ENCODE measurements at regions not wholly inside any gene's neighbourhood (a gene's known extent, or its start where the extent isn't known, plus 50 kb on each side); places are given as distances from the start of the nearest gene placed in this dataset.
"Not testable (repeated sequence)": the region's sequence is repeated elsewhere in the genome, so short reads cannot be mapped to it uniquely, and the experiment has no call there.

- Histone ChIP-seq H4K20me1 (no peaks in the 10 kb centered on the region), H3K27me3 (no peaks in the 10 kb centered on the region), H3K4me1 (no peaks in the 10 kb centered on the region), H3K9ac (no peak overlapping the region), H3K27ac (no peak overlapping the region), H3K4me3 (no peak overlapping the region), H3K36me3 (no peaks in the 10 kb centered on the region), H3K4me2 (no peak overlapping the region), H3K9me3 (no peaks in the 10 kb centered on the region)
- no peak for TF ChIP-seq Cebpa-rat (IDR thresholded peaks at IDR 0.05)
These were observed 2504.6 kb downstream of the PCDH9 start for GRCh38 chr13:64725492-64725891.

DNA sequence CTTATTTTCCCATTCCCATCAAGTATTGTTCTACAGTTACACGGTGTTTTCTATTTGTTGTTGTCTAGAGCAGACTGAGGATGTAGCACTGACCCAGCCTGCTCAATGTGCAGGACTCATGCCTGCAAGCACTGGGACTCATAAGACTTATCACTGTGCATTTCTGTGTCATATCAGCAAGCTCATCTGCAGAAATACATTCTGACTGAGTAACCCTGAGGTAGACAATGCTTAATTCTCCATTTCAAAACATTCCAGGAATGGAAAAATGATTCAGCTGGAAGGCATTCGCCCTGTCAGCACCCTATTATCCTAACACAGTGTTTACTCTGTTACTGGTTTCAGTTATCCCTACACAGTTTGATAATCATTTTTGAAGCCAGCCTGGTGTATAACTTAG, 2506.4 kb downstream of the PCDH9 start:
- H4K20me1 ChIP-seq, result no peaks in the 10 kb centered on the region
- no peak overlapping the region for H3K9ac ChIP-seq
- H3K4me3 ChIP-seq, result no peak overlapping the region
- H3K27ac ChIP-seq, result no peak overlapping the region
- H3K4me2 ChIP-seq, result no peak overlapping the region
- H3K27me3 ChIP-seq, result no peaks in the 10 kb centered on the region
- H3K9me3 ChIP-seq, result no peaks in the 10 kb centered on the region
- no peak for TF ChIP-seq Cebpa-rat (IDR thresholded peaks at IDR 0.05)
- no peaks in the 10 kb centered on the region for H3K36me3 ChIP-seq
- H3K4me1 ChIP-seq, result no peaks in the 10 kb centered on the region

DNA sequence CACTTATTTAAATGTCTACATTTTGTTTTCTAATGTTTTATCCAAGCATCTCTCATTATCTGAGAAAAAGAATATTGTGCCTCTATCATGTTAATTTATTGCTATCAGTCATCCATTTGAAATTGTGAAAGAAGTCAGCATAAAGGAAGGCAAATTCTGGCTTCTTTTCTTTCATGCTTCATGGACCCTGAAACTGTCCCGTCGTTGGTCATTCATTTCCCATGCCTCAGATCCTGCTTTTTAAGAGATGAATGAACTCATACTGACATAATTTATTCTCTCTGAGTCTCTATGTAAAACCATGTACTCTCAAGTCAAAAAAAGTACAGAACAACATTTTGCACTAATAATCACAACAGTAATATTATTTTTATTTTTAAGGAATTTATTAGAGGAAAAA, 2512.0 kb downstream of the PCDH9 start:
- Histone ChIP-seq H4K20me1 (no peaks in the 10 kb centered on the region), H3K4me2 (no peak overlapping the region), H3K27me3 (no peaks in the 10 kb centered on the region), H3K36me3 (no peaks in the 10 kb centered on the region), H3K9ac (no peak overlapping the region), H3K27ac (no peak overlapping the region), H3K9me3 (no peaks in the 10 kb centered on the region), H3K4me3 (no peak overlapping the region), H3K4me1 (no peaks in the 10 kb centered on the region)
- no peak for TF ChIP-seq Cebpa-rat (IDR thresholded peaks at IDR 0.05)

GRCh38 chr13:64716936-64717335, 2513.2 kb downstream of the PCDH9 start:
- Histone ChIP-seq H3K9me3 (no peaks in the 10 kb centered on the region), H4K20me1 (no peaks in the 10 kb centered on the region), H3K4me1 (no peaks in the 10 kb centered on the region), H3K4me3 (no peak overlapping the region), H3K27me3 (no peaks in the 10 kb centered on the region), H3K9ac (no peak overlapping the region), H3K27ac (no peak overlapping the region), H3K4me2 (no peak overlapping the region), H3K36me3 (no peaks in the 10 kb centered on the region)
- no peak for TF ChIP-seq Cebpa-rat (IDR thresholded peaks at IDR 0.05)

- Histone ChIP-seq H3K36me3 (no peaks in the 10 kb centered on the region), H3K9ac (no peak overlapping the region), H3K4me2 (no peak overlapping the region), H3K27ac (no peak overlapping the region), H3K9me3 (no peaks in the 10 kb centered on the region), H3K27me3 (no peaks in the 10 kb centered on the region; the same call in 1 of the 2 replicates), H4K20me1 (no peaks in the 10 kb centered on the region), H3K4me1 (no peaks in the 10 kb centered on the region), H3K4me3 (no peak overlapping the region)
- no peak for TF ChIP-seq Cebpa-rat (IDR thresholded peaks at IDR 0.05)
These were observed 2521.1 kb downstream of the PCDH9 start for GRCh38 chr13:64709079-64709478.

GRCh38 chr13:64704121-64704649, 2526.0 kb downstream of the PCDH9 start:
- H3K9ac ChIP-seq, result no peak overlapping the region
- no peak overlapping the region for H3K27ac ChIP-seq
- H3K36me3 ChIP-seq, result no peaks in the 10 kb centered on the region
- H3K4me3 ChIP-seq, result no peak overlapping the region
- no peaks in the 10 kb centered on the region for H3K4me1 ChIP-seq
- H3K4me2 ChIP-seq, result no peak overlapping the region
- TF ChIP-seq Cebpa-rat (IDR thresholded peaks at IDR 0.05), result no peak
- no peaks in the 10 kb centered on the region for H3K9me3 ChIP-seq
- H4K20me1 ChIP-seq, result no peaks in the 10 kb centered on the region
- H3K27me3 ChIP-seq, result no peaks in the 10 kb centered on the region; the same call in 1 of the 2 replicates

DNA sequence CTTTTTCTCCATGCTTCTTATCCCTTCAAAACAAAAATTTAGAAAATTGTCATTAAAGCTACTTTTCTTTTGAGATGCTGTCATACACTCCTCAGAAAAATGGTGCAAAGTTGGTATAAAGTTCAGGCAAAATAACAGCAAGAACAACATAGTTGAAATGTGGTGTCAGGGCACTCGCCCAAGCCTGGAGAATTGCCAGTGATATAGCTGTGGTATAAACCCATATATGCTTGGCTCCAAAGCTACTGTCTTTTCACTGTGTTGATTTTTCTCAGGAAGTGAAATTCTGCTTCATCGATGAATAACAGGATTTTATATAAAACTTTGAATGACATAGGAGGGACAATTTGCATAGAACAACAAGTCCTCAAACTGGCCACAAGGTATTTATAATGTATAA, 2532.9 kb downstream of the PCDH9 start:
- H3K27me3 ChIP-seq, result no peaks in the 10 kb centered on the region
- H3K9ac ChIP-seq, result no peak overlapping the region
- no peak overlapping the region for H3K4me3 ChIP-seq

DNA sequence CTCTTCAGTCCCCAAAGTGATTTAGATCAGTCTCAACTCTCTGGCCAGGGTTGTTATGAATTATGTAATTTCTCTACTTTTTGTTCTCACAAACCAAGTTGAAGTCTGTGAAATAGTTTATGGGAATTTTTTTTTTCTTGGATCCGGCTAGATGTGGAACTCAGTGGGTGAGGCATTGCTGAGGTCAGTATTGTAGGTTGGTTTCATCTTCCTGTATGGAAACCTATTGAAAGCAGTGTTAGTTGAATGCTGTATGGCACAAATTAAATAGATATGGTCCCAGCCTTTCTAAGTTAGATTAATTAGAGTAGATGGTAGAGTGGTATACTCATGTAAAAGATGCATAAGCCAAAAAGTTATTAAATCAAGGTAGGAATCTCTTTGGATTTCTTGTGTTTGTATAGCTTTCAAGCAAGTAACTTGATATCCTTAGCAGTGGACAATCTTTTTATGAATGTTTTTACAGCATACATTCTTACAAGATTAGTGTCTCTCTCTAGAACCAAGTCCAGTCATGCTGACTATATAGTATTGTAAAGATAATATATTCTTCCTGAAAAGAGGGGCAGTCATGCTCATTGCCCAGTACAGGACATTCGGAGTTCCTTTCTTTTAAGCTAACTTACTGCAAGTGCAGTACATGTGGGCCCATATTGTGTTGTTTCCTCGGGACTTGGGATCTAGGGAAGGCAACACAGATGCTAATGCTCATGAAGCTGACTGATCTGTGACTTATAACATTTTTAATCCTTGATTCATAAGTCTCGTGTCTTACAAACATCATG, 2541.1 kb downstream of the PCDH9 start:
- Histone ChIP-seq H3K9me3 (peaks cover 3% of the 10 kb centered on the region; the same call in 1 of the 2 replicates), H3K4me3 (no peak overlapping the region), H3K36me3 (no peaks in the 10 kb centered on the region), H4K20me1 (no peaks in the 10 kb centered on the region), H3K4me2 (no peak overlapping the region), H3K27ac (no peak overlapping the region), H3K9ac (no peak overlapping the region), H3K4me1 (no peaks in the 10 kb centered on the region), H3K27me3 (no peaks in the 10 kb centered on the region)
- TF ChIP-seq Cebpa-rat (IDR thresholded peaks at IDR 0.05), result no peak

More for the DNA sequence above, 2532.9 kb downstream of the PCDH9 start:
- Histone ChIP-seq H4K20me1 (no peaks in the 10 kb centered on the region), H3K36me3 (no peaks in the 10 kb centered on the region), H3K4me1 (no peaks in the 10 kb centered on the region), H3K27ac (no peak overlapping the region), H3K9me3 (peaks cover 3% of the 10 kb centered on the region; the same call in 1 of the 2 replicates), H3K4me2 (no peak overlapping the region)
- no peak for TF ChIP-seq Cebpa-rat (IDR thresholded peaks at IDR 0.05)

DNA sequence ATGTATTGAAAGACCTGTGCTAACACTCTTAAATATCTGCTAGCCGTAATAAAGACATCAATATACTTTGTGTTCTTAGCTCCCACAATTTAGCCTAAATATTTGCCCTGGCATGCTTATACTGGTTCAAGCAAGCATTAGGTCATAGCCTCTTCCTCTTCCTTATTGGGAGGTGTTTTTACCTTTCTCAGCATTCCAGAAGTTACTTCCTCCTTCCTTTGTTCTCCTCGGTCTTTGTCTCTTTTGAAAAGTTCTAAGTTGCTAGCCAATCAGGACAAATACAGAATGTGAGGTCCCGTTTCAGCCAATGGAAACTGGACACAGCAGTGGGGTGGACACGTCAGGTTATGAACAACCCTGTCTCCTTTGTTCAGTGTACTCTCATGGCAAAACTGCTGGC, 2543.6 kb downstream of the PCDH9 start:
- not testable (repeated sequence) for H3K4me1 ChIP-seq, H3K27me3 ChIP-seq, H3K4me3 ChIP-seq, H3K9me3 ChIP-seq, H3K27ac ChIP-seq, H3K9ac ChIP-seq, H4K20me1 ChIP-seq, H3K4me2 ChIP-seq, H3K36me3 ChIP-seq

DNA sequence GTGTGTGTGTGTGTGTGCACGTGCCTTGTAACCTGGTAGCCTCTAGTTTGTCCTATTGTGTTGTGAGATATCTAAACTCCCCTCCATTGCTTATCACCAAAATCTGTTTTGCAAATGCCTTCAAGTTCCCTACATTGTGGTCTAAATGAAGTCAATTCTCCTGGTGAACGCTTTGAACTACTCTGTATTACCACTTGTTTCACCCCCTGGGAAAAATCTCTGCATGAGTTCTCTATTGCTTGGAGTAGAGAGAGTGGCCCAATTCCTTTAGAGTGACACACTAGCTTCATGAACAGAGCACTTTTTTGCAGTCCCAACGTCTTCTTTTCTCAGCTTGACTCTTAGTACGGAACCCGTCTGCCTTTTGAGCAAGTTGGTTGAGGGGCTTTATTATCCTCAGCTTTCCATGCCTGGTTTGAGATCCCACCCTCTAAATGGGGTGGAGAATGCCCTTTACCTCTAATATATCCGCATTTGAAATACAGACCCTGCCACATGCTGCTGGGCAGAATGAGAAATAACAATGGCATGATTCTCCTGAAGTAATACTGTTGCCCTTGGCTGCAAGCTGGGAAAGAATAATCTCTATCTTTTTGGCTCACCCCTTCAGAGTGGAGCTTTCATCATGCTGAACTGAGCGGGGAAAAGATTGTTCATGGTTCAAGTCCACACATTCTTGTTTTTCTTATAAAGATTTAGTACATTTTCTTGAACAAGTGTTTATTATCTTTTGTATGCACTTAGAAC, 2545.3 kb downstream of the PCDH9 start:
- H3K27me3 ChIP-seq, result no peaks in the 10 kb centered on the region
- H3K36me3 ChIP-seq, result no peaks in the 10 kb centered on the region
- no peak overlapping the region for H3K4me2 ChIP-seq
- H3K4me1 ChIP-seq, result no peaks in the 10 kb centered on the region
- H3K9ac ChIP-seq, result no peak overlapping the region
- H3K4me3 ChIP-seq, result no peak overlapping the region
- no peaks in the 10 kb centered on the region for H4K20me1 ChIP-seq
- H3K9me3 ChIP-seq, result no peaks in the 10 kb centered on the region
- no peak overlapping the region for H3K27ac ChIP-seq
- no peak for TF ChIP-seq Cebpa-rat (IDR thresholded peaks at IDR 0.05)

All from BLaER1 (cell line).